Muscle layer of duodenum (tissue), 2 donors: ENCODE measurements at regions not wholly inside any gene's neighbourhood (a gene's known extent, or its start where the extent isn't known, plus 50 kb on each side); places are given as distances from the start of the nearest gene placed in this dataset.

Experiments used
- H3K27ac ChIP-seq: one replicate; pipeline ENCODE4 v1.7.0; 2013; ENCODE audit warnings: mild to moderate bottlenecking, low read length
- H3K27me3 ChIP-seq: one replicate; pipeline ENCODE4 v1.7.0; 2013; ENCODE audit warnings: low read depth, mild to moderate bottlenecking, control low read depth, low read length
- H3K36me3 ChIP-seq, 2 donors: one replicate each; pipeline ENCODE4 v1.7.0; 2013; ENCODE audit warnings: low read length in 2 of 2, control low read depth in 1 of 2, mild to moderate bottlenecking in 1 of 2; ENCODE audit not compliant: insufficient read depth in 2 of 2, control insufficient read depth in 1 of 2
- H3K4me1 ChIP-seq, 2 donors: one replicate each; pipeline ENCODE4 v1.7.0; 2013; ENCODE audit warnings: low read length in 2 of 2, mild to moderate bottlenecking in 2 of 2, control low read depth in 1 of 2, moderate library complexity in 1 of 2; ENCODE audit not compliant: insufficient read depth in 2 of 2, control insufficient read depth in 1 of 2
- H3K4me3 ChIP-seq, 2 donors: one replicate each; pipeline ENCODE4 v1.7.0; 2013; ENCODE audit warnings: low read length in 2 of 2, low read depth in 1 of 2, mild to moderate bottlenecking in 1 of 2
- H3K9me3 ChIP-seq, 2 donors: one replicate each; pipeline ENCODE4 v1.7.0; 2013; ENCODE audit warnings: low read length in 2 of 2, control low read depth in 1 of 2, mild to moderate bottlenecking in 1 of 2; ENCODE audit not compliant: control insufficient read depth in 1 of 2
- donor health status: healthy.

GRCh38 chr1:8267307-8267706, 50.6 kb upstream of the SLC45A1 start:
- Histone ChIP-seq H3K27me3 (no peaks in the 10 kb centered on the region), H3K27ac (no peak overlapping the region), H3K9me3 (no peaks in the 10 kb centered on the region), H3K4me3 (no peak overlapping the region), H3K4me1 (no peaks in the 10 kb centered on the region), H3K36me3 (no peaks in the 10 kb centered on the region)

- H3K4me1 ChIP-seq: no peaks in the 10 kb centered on the region
- no peak overlapping the region for H3K27ac ChIP-seq
- H3K27me3 ChIP-seq: no peaks in the 10 kb centered on the region
- no peaks in the 10 kb centered on the region for H3K36me3 ChIP-seq
- H3K4me3 ChIP-seq: no peak overlapping the region
- no peaks in the 10 kb centered on the region for H3K9me3 ChIP-seq
Observed at GRCh38 chr1:8266436-8267165, 51.3 kb upstream of the SLC45A1 start.

GRCh38 chr1:8263791-8264190, 54.1 kb upstream of the SLC45A1 start:
- no peak overlapping the region for H3K4me3 ChIP-seq
- H3K27me3 ChIP-seq: no peaks in the 10 kb centered on the region
- H3K9me3 ChIP-seq: no peaks in the 10 kb centered on the region
- H3K27ac ChIP-seq: no peak overlapping the region
- H3K36me3 ChIP-seq: no peaks in the 10 kb centered on the region
- peaks cover 0 to 8% of the 10 kb centered on the region in 2 donors for H3K4me1 ChIP-seq

- H3K9me3 ChIP-seq: no peaks in the 10 kb centered on the region
- no peaks in the 10 kb centered on the region for H3K27me3 ChIP-seq
- no peaks in the 10 kb centered on the region for H3K36me3 ChIP-seq
- no peak overlapping the region for H3K27ac ChIP-seq
- H3K4me1 ChIP-seq: peaks cover 0 to 8% of the 10 kb centered on the region in 2 donors
- H3K4me3 ChIP-seq: no peak overlapping the region
Observed at GRCh38 chr1:8261398-8261762, 56.5 kb upstream of the SLC45A1 start.

- Histone ChIP-seq H3K4me3 (no peak overlapping the region), H3K27me3 (no peaks in the 10 kb centered on the region), H3K36me3 (no peaks in the 10 kb centered on the region), H3K27ac (peak overlapping the region; percentile 41), H3K9me3 (no peaks in the 10 kb centered on the region), H3K4me1 (peaks cover 0 to 8% of the 10 kb centered on the region in 2 donors)
Observed at GRCh38 chr1:8259498-8260290, 58.2 kb upstream of the SLC45A1 start.

GRCh38 chr1:8257621-8258020, 60.3 kb upstream of the SLC45A1 start:
- H3K4me3 ChIP-seq: no peak overlapping the region
- no peaks in the 10 kb centered on the region for H3K9me3 ChIP-seq
- no peak overlapping the region for H3K27ac ChIP-seq
- no peaks in the 10 kb centered on the region for H3K27me3 ChIP-seq
- no peaks in the 10 kb centered on the region for H3K36me3 ChIP-seq
- H3K4me1 ChIP-seq: peaks cover 0 to 8% of the 10 kb centered on the region in 2 donors

GRCh38 chr1:8256321-8256720, 61.6 kb upstream of the SLC45A1 start:
- no peak overlapping the region for H3K27ac ChIP-seq
- no peaks in the 10 kb centered on the region for H3K9me3 ChIP-seq
- no peaks in the 10 kb centered on the region for H3K27me3 ChIP-seq
- H3K4me3 ChIP-seq: no peak overlapping the region
- no peaks in the 10 kb centered on the region for H3K36me3 ChIP-seq
- H3K4me1 ChIP-seq: peaks cover 0 to 8% of the 10 kb centered on the region in 2 donors

- Histone ChIP-seq H3K36me3 (no peaks in the 10 kb centered on the region), H3K4me1 (peaks cover 0 to 8% of the 10 kb centered on the region in 2 donors), H3K27ac (no peak overlapping the region), H3K9me3 (no peaks in the 10 kb centered on the region), H3K27me3 (no peaks in the 10 kb centered on the region), H3K4me3 (no peak overlapping the region)
Observed at GRCh38 chr1:8255712-8256111, 62.2 kb upstream of the SLC45A1 start.

GRCh38 chr1:8252266-8252951, 65.5 kb upstream of the SLC45A1 start:
- Histone ChIP-seq H3K27ac (no peak overlapping the region), H3K4me1 (no peaks in the 10 kb centered on the region), H3K36me3 (no peaks in the 10 kb centered on the region), H3K9me3 (no peaks in the 10 kb centered on the region), H3K4me3 (no peak overlapping the region), H3K27me3 (no peaks in the 10 kb centered on the region)

GRCh38 chr1:8251635-8252034, 66.3 kb upstream of the SLC45A1 start:
- H3K4me3 ChIP-seq: no peak overlapping the region
- H3K27ac ChIP-seq: no peak overlapping the region
- no peaks in the 10 kb centered on the region for H3K27me3 ChIP-seq
- H3K36me3 ChIP-seq: no peaks in the 10 kb centered on the region
- no peaks in the 10 kb centered on the region for H3K9me3 ChIP-seq
- no peaks in the 10 kb centered on the region for H3K4me1 ChIP-seq

- Histone ChIP-seq H3K4me1 (no peaks in the 10 kb centered on the region), H3K36me3 (no peaks in the 10 kb centered on the region), H3K27ac (no peak overlapping the region), H3K4me3 (no peak overlapping the region), H3K9me3 (no peaks in the 10 kb centered on the region), H3K27me3 (no peaks in the 10 kb centered on the region)
Observed at GRCh38 chr1:8249838-8250237, 68.1 kb upstream of the SLC45A1 start.
